Large intestine (tissue), 3 donors: ENCODE measurements at regions not wholly inside any gene's neighbourhood (a gene's known extent, or its start where the extent isn't known, plus 50 kb on each side); places are given as distances from the start of the nearest gene placed in this dataset.
"Not testable (repeated sequence)": the region's sequence is repeated elsewhere in the genome, so short reads cannot be mapped to it uniquely, and the experiment has no call there.

ENCODE experiments used
- DNase-seq, 2 donors: peaks; one replicate each; pipeline versions ENCODE4 v3.0.0 to v3.0.0-alpha.2; 2013
- H3K27ac ChIP-seq: one replicate; pipeline ENCODE4 v1.5.1; 2013; ENCODE audit warnings: low read length
- H3K27me3 ChIP-seq: 2 replicates; pipeline ENCODE4 v1.6.1; 2013; ENCODE audit warnings: low read length; ENCODE audit not compliant: control insufficient read depth, insufficient read depth
- H3K36me3 ChIP-seq: 2 replicates; pipeline ENCODE4 v1.6.1; 2013; ENCODE audit warnings: low read length; ENCODE audit not compliant: control insufficient read depth, insufficient read depth
- H3K4me1 ChIP-seq: one replicate; pipeline ENCODE4 v1.6.1; 2013; ENCODE audit warnings: low read length; ENCODE audit not compliant: control insufficient read depth, insufficient read depth
- H3K4me3 ChIP-seq: one replicate; pipeline ENCODE4 v1.5.1; 2013; ENCODE audit warnings: low read length
- H3K9me3 ChIP-seq: one replicate; pipeline ENCODE4 v1.6.1; 2013; ENCODE audit warnings: mild to moderate bottlenecking, low read depth, low read length, moderate library complexity; ENCODE audit not compliant: control insufficient read depth
- WGBS: methylation state at CpG from one replicate; pipeline ENCODE4 v1.1.5; 2013; ENCODE audit warnings: low lambda C conversion rate; ENCODE audit not compliant: insufficient coverage; 5-methylcytosine and 5-hydroxymethylcytosine counted together

- not testable (repeated sequence) for H3K4me1 ChIP-seq, H3K36me3 ChIP-seq, DNase-seq, H3K4me3 ChIP-seq, H3K9me3 ChIP-seq, H3K27ac ChIP-seq
- WGBS, result no CpG with 5 or more reads among the region's 1 CpG
- H3K27me3 ChIP-seq, result peaks cover 12% of the 10 kb centered on the region
These were observed 141.4 kb downstream of the PPIAL4G start for GRCh38 chr1:148341729-148342128.

- not testable (repeated sequence) for H3K4me1 ChIP-seq, H3K4me3 ChIP-seq, H3K36me3 ChIP-seq, DNase-seq, H3K9me3 ChIP-seq, H3K27ac ChIP-seq
- H3K27me3 ChIP-seq, result peaks cover 37% of the 10 kb centered on the region
- WGBS, result 76% methylated on average over 2 of the region's 5 CpGs
These were observed 146.8 kb downstream of the PPIAL4G start for GRCh38 chr1:148336121-148336918.

GRCh38 chr1:148334339-148335130, 148.6 kb downstream of the PPIAL4G start:
- peak overlapping the region; percentile 56 for H3K4me3 ChIP-seq
- peak; percentile 87 to 97 for DNase-seq
- peaks cover 47% of the 10 kb centered on the region for H3K27me3 ChIP-seq
- WGBS, result no CpG with 5 or more reads among the region's 33 CpGs
- no peaks in the 10 kb centered on the region for H3K36me3 ChIP-seq
- peak overlapping the region; percentile 71 for H3K27ac ChIP-seq
- H3K4me1 ChIP-seq, result peaks cover 7% of the 10 kb centered on the region
- H3K9me3 ChIP-seq, result no peaks in the 10 kb centered on the region

DNA sequence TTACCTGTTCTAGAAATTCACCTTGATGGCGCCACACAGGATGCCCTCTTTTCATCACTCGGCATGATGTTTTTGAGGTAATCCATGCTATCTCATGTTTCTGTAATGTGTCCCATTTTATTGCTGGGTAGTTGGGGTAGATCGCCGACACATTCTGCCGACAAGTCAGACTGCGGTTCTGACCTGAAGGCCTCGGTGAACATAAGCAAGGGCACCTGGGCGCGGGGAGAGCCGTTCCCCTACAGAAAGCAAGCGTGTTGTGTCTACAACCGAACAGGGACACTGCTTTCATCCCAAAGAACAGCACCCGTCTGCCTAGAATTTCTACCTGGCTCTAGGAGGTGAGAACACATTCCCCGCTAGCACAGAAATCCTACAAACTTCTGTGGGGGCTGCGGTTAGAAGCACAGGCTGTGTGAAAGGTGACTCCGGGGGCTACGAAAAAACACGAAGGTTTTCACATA, 149.2 kb downstream of the PPIAL4G start:
- Histone ChIP-seq H3K27me3 (peaks cover 52% of the 10 kb centered on the region), H3K4me3 (peak overlapping the region; percentile 56), H3K9me3 (peaks cover 3% of the 10 kb centered on the region), H3K27ac (peak overlapping the region; percentile 71), H3K36me3 (no peaks in the 10 kb centered on the region), H3K4me1 (peaks cover 7% of the 10 kb centered on the region)
- peak in 1 of 2 donors; percentile 43 for DNase-seq
- no CpG with 5 or more reads among the region's 18 CpGs for WGBS

DNA sequence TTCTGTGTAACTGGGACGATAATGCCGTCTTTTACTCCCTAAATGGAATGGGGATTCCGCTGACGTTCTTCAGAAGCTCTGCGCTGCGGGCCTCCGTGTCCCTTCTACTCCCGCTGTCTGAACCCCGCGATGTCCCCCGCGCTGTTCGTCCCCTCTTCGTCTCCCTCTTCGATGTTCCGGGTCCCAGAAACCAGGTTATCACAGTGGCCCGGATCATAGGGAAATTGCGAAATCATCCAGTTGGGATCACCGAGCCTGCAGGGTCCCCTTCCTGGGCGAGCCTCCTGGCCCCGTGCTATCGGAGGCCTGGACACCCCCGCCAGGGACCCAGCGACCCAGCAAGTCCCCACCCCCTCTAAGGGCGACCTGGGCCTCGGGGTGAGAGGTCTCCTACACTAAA, 154.2 kb downstream of the PPIAL4G start:
- Histone ChIP-seq H3K36me3 (no peaks in the 10 kb centered on the region), H3K9me3 (peaks cover 5% of the 10 kb centered on the region), H3K4me3 (no peak overlapping the region), H3K4me1 (peaks cover 5% of the 10 kb centered on the region), H3K27me3 (peaks cover 40% of the 10 kb centered on the region), H3K27ac (no peak overlapping the region)
- no peak for DNase-seq
- no CpG with 5 or more reads among the region's 26 CpGs for WGBS

DNA sequence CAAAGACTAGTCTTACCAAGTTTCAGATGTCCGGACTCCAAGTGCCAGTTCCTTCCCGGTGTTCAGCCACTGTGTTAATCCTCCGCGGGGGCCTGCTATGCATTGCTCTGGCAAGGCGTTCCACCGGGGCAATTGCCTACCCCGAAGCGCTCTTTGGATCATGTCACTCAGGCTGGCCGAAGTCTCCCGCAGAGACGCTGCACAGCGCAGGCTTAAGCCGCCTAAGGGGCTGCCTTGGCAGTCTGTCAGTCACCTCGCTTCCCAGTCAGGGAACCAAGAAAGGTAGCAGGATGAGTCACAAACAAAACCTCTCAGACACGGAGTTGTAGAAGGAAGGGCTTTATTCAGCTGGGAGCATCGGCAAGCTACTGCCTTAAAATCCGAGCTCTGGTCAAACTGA, 158.1 kb downstream of the PPIAL4G start:
- not testable (repeated sequence) for H3K4me1 ChIP-seq, DNase-seq, H3K36me3 ChIP-seq, H3K27ac ChIP-seq, H3K4me3 ChIP-seq, H3K9me3 ChIP-seq
- 100% methylated on average over 1 of the region's 17 CpGs for WGBS
- H3K27me3 ChIP-seq, result peaks cover 32% of the 10 kb centered on the region

GRCh38 chr1:148324465-148324864, 158.6 kb downstream of the PPIAL4G start:
- WGBS, result no CpG with 5 or more reads among the region's 5 CpGs
- not testable (repeated sequence) for H3K4me3 ChIP-seq, H3K36me3 ChIP-seq, H3K4me1 ChIP-seq, DNase-seq, H3K9me3 ChIP-seq, H3K27ac ChIP-seq
- H3K27me3 ChIP-seq, result peaks cover 32% of the 10 kb centered on the region

DNA sequence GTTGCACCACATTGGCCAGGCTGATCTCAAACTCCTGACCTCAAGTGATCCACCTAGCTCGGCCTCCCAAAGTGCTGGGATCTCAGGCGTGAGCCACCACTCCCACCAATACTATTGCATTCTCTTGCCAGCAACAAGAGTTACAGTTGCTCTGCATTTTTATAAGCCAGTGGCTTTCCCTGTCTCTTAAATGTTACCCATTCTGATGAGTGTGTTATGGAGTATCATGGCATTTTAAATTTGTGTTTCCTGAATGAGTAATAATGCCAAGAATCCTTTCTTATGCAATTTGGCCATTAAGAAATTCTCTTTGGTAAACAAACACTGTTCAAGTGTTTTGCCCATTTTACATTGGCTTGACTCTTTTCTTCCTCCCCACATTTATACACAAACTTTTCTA, 163.0 kb downstream of the PPIAL4G start:
- WGBS, result no CpG with 5 or more reads among the region's 2 CpGs
- H3K27ac ChIP-seq, H3K36me3 ChIP-seq, H3K4me3 ChIP-seq, H3K4me1 ChIP-seq, DNase-seq, H3K9me3 ChIP-seq: not testable (repeated sequence)
- peaks cover 56% of the 10 kb centered on the region for H3K27me3 ChIP-seq

DNA sequence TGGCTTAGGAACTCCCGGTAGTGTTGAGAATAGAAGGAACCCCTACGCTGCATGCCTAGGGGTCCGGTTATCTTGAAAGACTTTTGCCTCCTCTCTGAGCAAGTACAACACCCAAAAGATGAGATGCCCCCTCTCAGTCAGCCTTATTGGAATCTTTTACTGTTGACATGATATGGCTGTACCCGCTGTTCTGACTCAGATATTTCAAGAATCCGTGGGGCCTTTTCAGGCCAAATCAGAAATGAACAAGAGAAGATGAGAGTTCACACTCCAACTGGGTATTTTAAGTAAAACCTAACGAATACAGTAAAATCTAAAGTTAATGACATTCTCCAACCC, 164.2 kb downstream of the PPIAL4G start:
- Histone ChIP-seq H3K4me3 (no peak overlapping the region), H3K36me3 (no peaks in the 10 kb centered on the region), H3K4me1 (no peaks in the 10 kb centered on the region), H3K27me3 (peaks cover 63% of the 10 kb centered on the region), H3K27ac (no peak overlapping the region), H3K9me3 (peaks cover 4% of the 10 kb centered on the region)
- 100% methylated on average over 1 of the region's 6 CpGs for WGBS
- no peak for DNase-seq

GRCh38 chr1:148318123-148318903, 164.8 kb downstream of the PPIAL4G start:
- Histone ChIP-seq H3K4me1 (no peaks in the 10 kb centered on the region), H3K4me3 (peak overlapping the region; percentile 16), H3K27me3 (peaks cover 63% of the 10 kb centered on the region), H3K36me3 (no peaks in the 10 kb centered on the region), H3K27ac (no peak overlapping the region), H3K9me3 (peaks cover 4% of the 10 kb centered on the region)
- 0% methylated on average over 1 of the region's 39 CpGs for WGBS
- peak in 1 of 2 donors; percentile 30 for DNase-seq
